Activated CD4-positive, alpha-beta T cell treated with anti-CD3 and anti-CD28 coated beads, Interleukin-2, amount 10 ng/mL, durations not matched to agents 7 days and 5 days (primary cell): ENCODE measurements at regions not wholly inside any gene's neighbourhood (a gene's known extent, or its start where the extent isn't known, plus 50 kb on each side); places are given as distances from the start of the nearest gene placed in this dataset.

Experiments used
- CTCF ChIA-PET: fragments of 350-600 bp; sonication (Branson Sonifier 250); formaldehyde crosslinking; loops from one replicate; lab custom pipeline; 2021; ENCODE audit warnings: antibody characterized with exemption; lab: Charles Lee
- POLR2A ChIA-PET: fragments of 350-600 bp; sonication (Branson Sonifier 250); formaldehyde crosslinking; loops from one replicate; lab custom pipeline; 2021; ENCODE audit warnings: antibody characterized with exemption; lab: Charles Lee
- DNase-seq: peaks from one replicate; pipeline ENCODE4 v3.0.0-alpha.2; 2020
- H3K27ac Mint-ChIP-seq: one replicate; pipeline ENCODE4 v1.8.0; 2021; ENCODE audit warnings: mild to moderate bottlenecking, moderate library complexity, mixed read lengths
- H3K27me3 Mint-ChIP-seq: one replicate; pipeline ENCODE4 v1.8.0; 2021; ENCODE audit warnings: mixed read lengths
- H3K36me3 Mint-ChIP-seq: one replicate; pipeline ENCODE4 v1.8.0; 2021; ENCODE audit warnings: low read depth, mixed read lengths
- H3K4me1 Mint-ChIP-seq: one replicate; pipeline ENCODE4 v1.8.0; 2021; ENCODE audit warnings: mixed read lengths
- H3K4me3 Mint-ChIP-seq: one replicate; pipeline ENCODE4 v1.8.0; 2021; ENCODE audit warnings: mild to moderate bottlenecking, moderate library complexity, mixed read lengths
- H3K9me3 Mint-ChIP-seq: one replicate; pipeline ENCODE4 v1.8.0; 2021; ENCODE audit warnings: mixed read lengths

DNA sequence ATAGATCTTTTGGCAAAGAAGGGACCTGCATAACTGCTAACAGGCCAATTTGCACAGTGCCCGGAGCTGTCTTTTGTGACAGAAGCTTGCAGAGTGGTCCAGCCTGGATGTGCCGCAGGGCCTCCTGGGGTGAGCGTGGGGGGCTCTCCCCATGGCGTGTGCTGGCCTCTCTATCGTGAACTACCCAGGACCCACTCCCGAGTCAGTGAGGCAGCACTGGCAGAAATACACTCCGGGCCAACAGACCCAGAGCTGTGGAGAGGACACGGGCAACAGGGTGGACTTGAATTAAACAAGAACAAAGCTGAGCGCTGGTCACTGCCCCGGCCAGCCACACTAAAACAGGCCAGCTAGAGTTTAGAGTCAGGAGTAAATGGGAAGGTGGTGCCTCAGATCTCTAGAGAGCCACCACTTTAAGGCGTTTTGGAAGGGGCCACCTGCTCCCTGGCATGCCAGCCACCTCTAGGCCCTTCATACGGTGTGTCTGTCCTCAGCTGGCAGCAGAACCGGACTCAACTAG is 152.1 kb downstream of the KLF13 start:
- no peak overlapping the region for H3K4me3 Mint-ChIP-seq
- H3K4me1 Mint-ChIP-seq: peaks cover 50% of the 10 kb centered on the region
- H3K27ac Mint-ChIP-seq: no peak overlapping the region
- ChIA-PET POLR2A (no interaction called here), CTCF (interaction anchor here (1.1 to 1.3 kb wide), 2 partner anchors 39 to 44 kb away, joined by 4 to 5 read pairs; no protein-coding TSS in a partner anchor)
- H3K9me3 Mint-ChIP-seq: peaks cover 4% of the 10 kb centered on the region
- H3K36me3 Mint-ChIP-seq: peaks cover 36% of the 10 kb centered on the region
- peaks cover 2% of the 10 kb centered on the region for H3K27me3 Mint-ChIP-seq
- DNase-seq: no peak

- no peak overlapping the region for H3K27ac Mint-ChIP-seq
- H3K9me3 Mint-ChIP-seq: peaks cover 2% of the 10 kb centered on the region
- H3K4me1 Mint-ChIP-seq: peaks cover 51% of the 10 kb centered on the region
- H3K4me3 Mint-ChIP-seq: no peak overlapping the region
- DNase-seq: no peak
- peaks cover 2% of the 10 kb centered on the region for H3K27me3 Mint-ChIP-seq
- POLR2A ChIA-PET: no interaction called here
- H3K36me3 Mint-ChIP-seq: peaks cover 31% of the 10 kb centered on the region
- CTCF ChIA-PET: interaction anchor here (1.5 to 2.1 kb wide), 2 partner anchors 41 to 114 kb away, joined by 4 to 5 read pairs; no protein-coding TSS in a partner anchor
Observed at GRCh38 chr15:31480356-31481025, 153.9 kb downstream of the KLF13 start.

DNA sequence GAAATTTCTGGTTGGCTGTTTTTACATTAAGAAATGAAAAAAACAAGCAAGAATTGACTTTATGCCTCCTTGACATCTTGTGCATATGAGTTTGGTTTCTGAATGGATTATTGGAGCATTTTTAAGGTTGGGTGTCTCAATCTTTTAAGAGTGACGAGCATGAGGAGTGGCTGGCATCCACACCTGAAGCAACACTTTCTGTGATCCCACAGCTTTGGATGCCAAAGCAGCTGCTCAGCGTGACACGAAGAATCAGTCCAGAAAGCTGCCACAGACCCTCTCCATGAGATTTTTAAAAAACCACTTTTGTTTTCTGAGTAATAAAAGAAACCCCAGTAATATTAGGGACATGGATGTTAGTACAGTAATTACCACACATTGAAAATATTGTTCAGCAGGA is 154.5 kb downstream of the KLF13 start:
- H3K4me1 Mint-ChIP-seq: peaks cover 51% of the 10 kb centered on the region
- peak overlapping the region; percentile 20 for H3K27ac Mint-ChIP-seq
- ChIA-PET CTCF (interaction anchor here (0.9 to 2.1 kb wide), 6 partner anchors 8 to 266 kb away, joined by 3 to 5 read pairs (median 4); no protein-coding TSS in a partner anchor), POLR2A (no interaction called here)
- peaks cover 2% of the 10 kb centered on the region for H3K27me3 Mint-ChIP-seq
- H3K4me3 Mint-ChIP-seq: no peak overlapping the region
- peaks cover 2% of the 10 kb centered on the region for H3K9me3 Mint-ChIP-seq
- H3K36me3 Mint-ChIP-seq: peaks cover 29% of the 10 kb centered on the region
- DNase-seq: no peak

GRCh38 chr15:31482122-31482922 is 155.7 kb downstream of the KLF13 start:
- H3K36me3 Mint-ChIP-seq: peaks cover 26% of the 10 kb centered on the region
- ChIA-PET CTCF (interaction anchor here (0.5 to 3.0 kb wide), 14 partner anchors 8 to 1145 kb away, joined by 3 to 14 read pairs (median 4); no protein-coding TSS in a partner anchor), POLR2A (no interaction called here)
- peak overlapping the region; percentile 91 for H3K4me3 Mint-ChIP-seq
- peaks cover 2% of the 10 kb centered on the region for H3K9me3 Mint-ChIP-seq
- H3K4me1 Mint-ChIP-seq: peaks cover 58% of the 10 kb centered on the region
- DNase-seq: no peak
- peaks cover 2% of the 10 kb centered on the region for H3K27me3 Mint-ChIP-seq
- peak overlapping the region; percentile 93 for H3K27ac Mint-ChIP-seq

GRCh38 chr15:31483053-31483985 is 156.7 kb downstream of the KLF13 start:
- Mint-ChIP-seq H3K36me3 (peaks cover 19% of the 10 kb centered on the region), H3K4me1 (peaks cover 68% of the 10 kb centered on the region), H3K27me3 (peaks cover 2% of the 10 kb centered on the region), H3K27ac (peak overlapping the region; percentile 93), H3K9me3 (no peaks in the 10 kb centered on the region), H3K4me3 (peak overlapping the region; percentile 91)
- POLR2A ChIA-PET: no interaction called here
- peak; percentile 58 for DNase-seq
- CTCF ChIA-PET: interaction anchor here (1.0 to 3.0 kb wide), 12 partner anchors 10 to 283 kb away, joined by 3 to 14 read pairs (median 4); no protein-coding TSS in a partner anchor

GRCh38 chr15:31483986-31484951 is 157.6 kb downstream of the KLF13 start:
- POLR2A ChIA-PET: no interaction called here

DNA sequence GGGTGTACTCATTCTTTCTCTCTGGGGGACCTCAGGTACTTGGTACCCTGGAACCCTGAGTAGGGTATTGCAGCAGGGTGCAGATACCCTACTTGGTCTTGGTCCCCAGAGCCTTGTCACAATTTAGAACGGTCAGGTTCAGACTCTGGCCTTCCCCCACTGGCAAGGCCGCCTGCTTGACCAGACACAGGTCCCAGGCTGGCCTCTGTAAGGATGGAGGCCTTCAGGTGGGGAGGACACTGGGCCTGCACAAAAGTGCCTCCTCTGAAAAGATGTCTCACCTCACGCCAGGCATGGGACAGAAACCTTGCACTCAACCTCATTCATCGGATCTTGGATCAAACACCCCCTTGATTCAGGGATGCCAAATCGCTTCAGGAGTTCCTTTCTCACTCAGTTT is 158.4 kb downstream of the KLF13 start:
- Mint-ChIP-seq H3K27ac (peak overlapping the region; percentile 90), H3K27me3 (peaks cover 2% of the 10 kb centered on the region), H3K9me3 (no peaks in the 10 kb centered on the region), H3K4me1 (peaks cover 81% of the 10 kb centered on the region), H3K36me3 (peaks cover 14% of the 10 kb centered on the region), H3K4me3 (peak overlapping the region; percentile 78)
- CTCF ChIA-PET: interaction anchor here (0.5 to 3.0 kb wide), 7 partner anchors 12 to 683 kb away, joined by 3 to 14 read pairs (median 4); no protein-coding TSS in a partner anchor
- POLR2A ChIA-PET: no interaction called here
- no peak for DNase-seq

More at GRCh38 chr15:31483986-31484951, 157.6 kb downstream of the KLF13 start:
- DNase-seq: peak; percentile 56
- H3K4me1 Mint-ChIP-seq: peaks cover 75% of the 10 kb centered on the region
- peaks cover 16% of the 10 kb centered on the region for H3K36me3 Mint-ChIP-seq
- peak overlapping the region; percentile 90 for H3K27ac Mint-ChIP-seq
- H3K27me3 Mint-ChIP-seq: peaks cover 2% of the 10 kb centered on the region
- CTCF ChIA-PET: interaction anchor here (0.5 to 3.0 kb wide), 13 partner anchors 11 to 682 kb away, joined by 3 to 14 read pairs (median 3); no protein-coding TSS in a partner anchor
- no peaks in the 10 kb centered on the region for H3K9me3 Mint-ChIP-seq
- H3K4me3 Mint-ChIP-seq: peak overlapping the region; percentile 78

- H3K27me3 Mint-ChIP-seq: peaks cover 2% of the 10 kb centered on the region
- H3K9me3 Mint-ChIP-seq: no peaks in the 10 kb centered on the region
- ChIA-PET CTCF (interaction anchor here (0.8 to 3.9 kb wide), 4 partner anchors 10 to 294 kb away, joined by 3 to 37 read pairs (median 7); no protein-coding TSS in a partner anchor), POLR2A (no interaction called here)
- H3K4me1 Mint-ChIP-seq: peaks cover 82% of the 10 kb centered on the region
- H3K4me3 Mint-ChIP-seq: peak overlapping the region; percentile 13
- H3K27ac Mint-ChIP-seq: peak overlapping the region; percentile 13
- no peak for DNase-seq
- peaks cover 14% of the 10 kb centered on the region for H3K36me3 Mint-ChIP-seq
Observed at GRCh38 chr15:31485431-31485830, 158.8 kb downstream of the KLF13 start.

GRCh38 chr15:31485911-31486461 is 159.4 kb downstream of the KLF13 start:
- no peak overlapping the region for H3K27ac Mint-ChIP-seq
- POLR2A ChIA-PET: no interaction called here
- peaks cover 83% of the 10 kb centered on the region for H3K4me1 Mint-ChIP-seq
- peaks cover 3% of the 10 kb centered on the region for H3K9me3 Mint-ChIP-seq
- peaks cover 2% of the 10 kb centered on the region for H3K27me3 Mint-ChIP-seq
- H3K36me3 Mint-ChIP-seq: peaks cover 10% of the 10 kb centered on the region
- H3K4me3 Mint-ChIP-seq: peak overlapping the region; percentile 13
- DNase-seq: no peak
- CTCF ChIA-PET: interaction anchor here (3.9 kb wide), 1 partner anchor 11 kb away, joined by 37 read pairs; no protein-coding TSS in a partner anchor

- H3K9me3 Mint-ChIP-seq: peaks cover 8% of the 10 kb centered on the region
- CTCF ChIA-PET: interaction anchor here (0.8 to 4.5 kb wide), 3 partner anchors 11 to 97 kb away, joined by 3 to 37 read pairs (median 32); no protein-coding TSS in a partner anchor
- peaks cover 2% of the 10 kb centered on the region for H3K27me3 Mint-ChIP-seq
- POLR2A ChIA-PET: no interaction called here
- peaks cover 78% of the 10 kb centered on the region for H3K4me1 Mint-ChIP-seq
- peaks cover 11% of the 10 kb centered on the region for H3K36me3 Mint-ChIP-seq
- no peak for DNase-seq
- no peak overlapping the region for H3K4me3 Mint-ChIP-seq
- no peak overlapping the region for H3K27ac Mint-ChIP-seq
Observed at GRCh38 chr15:31486506-31486905, 159.9 kb downstream of the KLF13 start.
